ENCODE measurements at regions not wholly inside any gene's neighbourhood (a gene's known extent, or its start where the extent isn't known, plus 50 kb on each side); places are given as distances from the start of the nearest gene placed in this dataset.

GRCh38 chr7:106418094-106418493, 133.3 kb upstream of the NAMPT start (continued):
- no peak for TF ChIP-seq ZNF280C (tag by site-specific recombination; IDR thresholded peaks at IDR 0.05)
- no peak for TF ChIP-seq KLF17 (tag by site-specific recombination; IDR thresholded peaks at IDR 0.05)
- no peak for TF ChIP-seq ZNF623 (tag by site-specific recombination; IDR thresholded peaks at IDR 0.05)
- TF ChIP-seq ZNF514 (tag by site-specific recombination; IDR thresholded peaks at IDR 0.05) = no peak
- no peak for TF ChIP-seq ZNF16 (tag by site-specific recombination; IDR thresholded peaks at IDR 0.05; ENCODE audit: low read depth)
- TF ChIP-seq ZNF626 (tag by site-specific recombination; IDR thresholded peaks at IDR 0.05) = no peak
- TF ChIP-seq ZNF2 (tag by site-specific recombination; IDR thresholded peaks at IDR 0.05) = no peak
- TF ChIP-seq ZNF747 (tag by site-specific recombination; IDR thresholded peaks at IDR 0.05) = no peak

- Histone ChIP-seq H3K4me1 (ENCODE audit: control insufficient read depth, insufficient read depth, low read length) (no peaks in the 10 kb centered on the region), H3K27ac (ENCODE audit: extremely low read depth, low read depth, low read length) (no peak overlapping the region), H3K9me3 (ENCODE audit: control insufficient read depth, insufficient read depth, low read depth, low read length) (no peaks in the 10 kb centered on the region), H3K36me3 (ENCODE audit: control insufficient read depth in 2 of 2, insufficient read depth in 1 of 2, low read length in 2 of 2) (no peaks in the 10 kb centered on the region), H3K4me3 (ENCODE audit: low read depth, low read length) (no peak overlapping the region)
- ChIA-PET CTCF (no interaction called here), POLR2A (no interaction called here)
- no peak for TF ChIP-seq GLIS2 (tag by site-specific recombination; IDR thresholded peaks at IDR 0.05)
- TF ChIP-seq ZNF221 (tag by site-specific recombination; IDR thresholded peaks at IDR 0.05; ENCODE audit: borderline replicate concordance) = no peak
- TF ChIP-seq ZNF707 (tag by site-specific recombination; IDR thresholded peaks at IDR 0.05) = no peak
- no peak for TF ChIP-seq REPIN1 (tag by site-specific recombination; IDR thresholded peaks at IDR 0.05; ENCODE audit: low read depth)
- TF ChIP-seq ZNF501 (tag by site-specific recombination; IDR thresholded peaks at IDR 0.05) = no peak
- TF ChIP-seq GLI4 (tag by site-specific recombination; IDR thresholded peaks at IDR 0.05) = no peak
- no peak for TF ChIP-seq TSHZ1 (tag by site-specific recombination; IDR thresholded peaks at IDR 0.05; ENCODE audit: borderline replicate concordance)
- TF ChIP-seq ZNF600 (tag by site-specific recombination; IDR thresholded peaks at IDR 0.05) = no peak
- no peak for TF ChIP-seq SP3 (tag by site-specific recombination; IDR thresholded peaks at IDR 0.05)
- no peak for TF ChIP-seq ZFHX2 (tag by site-specific recombination; conservative IDR thresholded peaks at IDR 0.05)
- TF ChIP-seq ZNF677 (tag by site-specific recombination; IDR thresholded peaks at IDR 0.05) = no peak
- no peak for TF ChIP-seq ZNF621 (tag by site-specific recombination; IDR thresholded peaks at IDR 0.05)
- TF ChIP-seq KLF10 (tag by site-specific recombination; IDR thresholded peaks at IDR 0.05) = no peak
- no peak for TF ChIP-seq ZNF16 (tag by site-specific recombination; IDR thresholded peaks at IDR 0.05; ENCODE audit: low read depth)
- no peak for TF ChIP-seq YY2 (tag by site-specific recombination; IDR thresholded peaks at IDR 0.05)
- TF ChIP-seq ZBTB1 (tag by site-specific recombination; IDR thresholded peaks at IDR 0.05) = no peak
Observed at GRCh38 chr7:106417273-106417902, 132.6 kb upstream of the NAMPT start.
